NCI-H128 (cell line): ENCODE measurements at regions not wholly inside any gene's neighbourhood (a gene's known extent, or its start where the extent isn't known, plus 50 kb on each side); places are given as distances from the start of the nearest gene placed in this dataset.

Experiments used
- DNase-seq: peaks from one replicate; lab custom pipeline; 2025; ENCODE audit not compliant: unreplicated experiment; lab: John Stamatoyannopoulos, UW

GRCh38 chr17:72421128-72422092 lies 300.6 kb downstream of the SOX9 start:
- DNase-seq = no peak

- DNase-seq = no peak
These were observed 301.3 kb downstream of the SOX9 start for GRCh38 chr17:72422204-72422504.

- no peak for DNase-seq
These were observed 301.9 kb downstream of the SOX9 start for GRCh38 chr17:72422505-72423285.

GRCh38 chr17:72423286-72423589 lies 302.4 kb downstream of the SOX9 start:
- DNase-seq = no peak

GRCh38 chr17:72423718-72424117 lies 302.9 kb downstream of the SOX9 start:
- no peak for DNase-seq

- no peak for DNase-seq
These were observed 303.8 kb downstream of the SOX9 start for GRCh38 chr17:72424505-72425117.

GRCh38 chr17:72425133-72425793 lies 304.4 kb downstream of the SOX9 start:
- no peak for DNase-seq

- DNase-seq = no peak
These were observed 305.0 kb downstream of the SOX9 start for GRCh38 chr17:72425794-72426168.

- no peak for DNase-seq
These were observed 305.5 kb downstream of the SOX9 start for GRCh38 chr17:72426321-72426720.

- no peak for DNase-seq
These were observed 306.3 kb downstream of the SOX9 start for GRCh38 chr17:72426948-72427760.

- no peak for DNase-seq
These were observed 306.9 kb downstream of the SOX9 start for GRCh38 chr17:72427761-72428109.

GRCh38 chr17:72429066-72429638 lies 308.3 kb downstream of the SOX9 start:
- no peak for DNase-seq

- DNase-seq = no peak
These were observed 310.0 kb downstream of the SOX9 start for GRCh38 chr17:72430611-72431432.

GRCh38 chr17:72432143-72432621 lies 311.4 kb downstream of the SOX9 start:
- DNase-seq = no peak

GRCh38 chr17:72432881-72433280 lies 312.1 kb downstream of the SOX9 start:
- DNase-seq = no peak

GRCh38 chr17:72433797-72434196 lies 313.0 kb downstream of the SOX9 start:
- no peak for DNase-seq

GRCh38 chr17:72434581-72434980 lies 313.8 kb downstream of the SOX9 start:
- DNase-seq = no peak

- no peak for DNase-seq
These were observed 314.3 kb downstream of the SOX9 start for GRCh38 chr17:72434991-72435618.

- DNase-seq = no peak
These were observed 318.0 kb downstream of the SOX9 start for GRCh38 chr17:72438783-72439182.
